Nephron (organoid): ENCODE measurements at regions not wholly inside any gene's neighbourhood (a gene's known extent, or its start where the extent isn't known, plus 50 kb on each side); places are given as distances from the start of the nearest gene placed in this dataset.

Experiments used
- H3K27ac Mint-ChIP-seq, 3 experiments: 2 replicates each; pipeline ENCODE4 v1.8.0; 2020; ENCODE audit warnings: mixed read lengths in 3 of 3, mild to moderate bottlenecking in 2 of 3, moderate library complexity in 1 of 3
- H3K27me3 Mint-ChIP-seq: 2 replicates; pipeline ENCODE4 v1.8.0; 2021; ENCODE audit warnings: low read depth, mild to moderate bottlenecking, moderate library complexity, mixed read lengths
- H3K36me3 Mint-ChIP-seq: 2 replicates; pipeline ENCODE4 v1.8.0; 2020; ENCODE audit warnings: low read depth, mixed read lengths
- H3K4me1 Mint-ChIP-seq: 2 replicates; pipeline ENCODE4 v1.8.0; 2020; ENCODE audit warnings: mixed read lengths
- H3K4me3 Mint-ChIP-seq, 3 experiments: 2 replicates each; pipeline ENCODE4 v1.8.0; 2020; ENCODE audit warnings: mild to moderate bottlenecking in 3 of 3, mixed read lengths in 3 of 3, moderate library complexity in 2 of 3
- H3K9me3 Mint-ChIP-seq: 2 replicates; pipeline ENCODE4 v1.8.0; 2020; ENCODE audit warnings: mixed read lengths
- TF ChIP-seq, protein P1 (sequence below), 3 experiments: fragments of 200-600 bp; sonication (generic); IDR thresholded peaks; one replicate each; pipeline ENCODE4 v1.5.0; 2021; ENCODE audit warnings: antibody characterized with exemption in 3 of 3; ENCODE audit not compliant: unreplicated experiment in 3 of 3

DNA sequence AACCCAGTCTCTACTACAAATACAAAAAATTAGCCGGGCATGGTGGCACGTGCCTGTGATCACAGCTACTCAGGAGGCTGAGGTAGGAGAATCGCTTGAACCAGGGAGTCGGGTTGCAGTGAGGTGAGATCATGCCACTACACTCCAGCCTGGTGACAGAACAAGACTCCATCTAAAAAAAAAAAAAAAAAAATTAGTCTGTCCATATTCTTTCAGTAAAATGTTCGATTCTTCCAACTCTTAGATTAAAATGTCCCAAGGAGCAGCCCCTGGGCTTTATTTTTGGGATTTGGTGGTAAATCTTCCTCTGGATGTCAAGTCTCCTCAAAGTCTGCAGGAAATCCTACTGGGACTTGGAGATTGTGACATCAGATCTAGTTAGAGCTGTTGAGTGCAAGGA lies 101.0 kb upstream of the EEF1E1 start:
- no peaks in the 10 kb centered on the region for H3K4me1 Mint-ChIP-seq
- no peak overlapping the region for H3K4me3 Mint-ChIP-seq
- H3K27me3 Mint-ChIP-seq: no peaks in the 10 kb centered on the region
- H3K36me3 Mint-ChIP-seq: no peaks in the 10 kb centered on the region
- TF ChIP-seq, protein P1, sequence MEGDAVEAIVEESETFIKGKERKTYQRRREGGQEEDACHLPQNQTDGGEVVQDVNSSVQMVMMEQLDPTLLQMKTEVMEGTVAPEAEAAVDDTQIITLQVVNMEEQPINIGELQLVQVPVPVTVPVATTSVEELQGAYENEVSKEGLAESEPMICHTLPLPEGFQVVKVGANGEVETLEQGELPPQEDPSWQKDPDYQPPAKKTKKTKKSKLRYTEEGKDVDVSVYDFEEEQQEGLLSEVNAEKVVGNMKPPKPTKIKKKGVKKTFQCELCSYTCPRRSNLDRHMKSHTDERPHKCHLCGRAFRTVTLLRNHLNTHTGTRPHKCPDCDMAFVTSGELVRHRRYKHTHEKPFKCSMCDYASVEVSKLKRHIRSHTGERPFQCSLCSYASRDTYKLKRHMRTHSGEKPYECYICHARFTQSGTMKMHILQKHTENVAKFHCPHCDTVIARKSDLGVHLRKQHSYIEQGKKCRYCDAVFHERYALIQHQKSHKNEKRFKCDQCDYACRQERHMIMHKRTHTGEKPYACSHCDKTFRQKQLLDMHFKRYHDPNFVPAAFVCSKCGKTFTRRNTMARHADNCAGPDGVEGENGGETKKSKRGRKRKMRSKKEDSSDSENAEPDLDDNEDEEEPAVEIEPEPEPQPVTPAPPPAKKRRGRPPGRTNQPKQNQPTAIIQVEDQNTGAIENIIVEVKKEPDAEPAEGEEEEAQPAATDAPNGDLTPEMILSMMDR (IDR thresholded peaks at IDR 0.05; ENCODE audit: unreplicated experiment in 3 of 3): no peak
- no peaks in the 10 kb centered on the region for H3K9me3 Mint-ChIP-seq
- no peak overlapping the region for H3K27ac Mint-ChIP-seq

DNA sequence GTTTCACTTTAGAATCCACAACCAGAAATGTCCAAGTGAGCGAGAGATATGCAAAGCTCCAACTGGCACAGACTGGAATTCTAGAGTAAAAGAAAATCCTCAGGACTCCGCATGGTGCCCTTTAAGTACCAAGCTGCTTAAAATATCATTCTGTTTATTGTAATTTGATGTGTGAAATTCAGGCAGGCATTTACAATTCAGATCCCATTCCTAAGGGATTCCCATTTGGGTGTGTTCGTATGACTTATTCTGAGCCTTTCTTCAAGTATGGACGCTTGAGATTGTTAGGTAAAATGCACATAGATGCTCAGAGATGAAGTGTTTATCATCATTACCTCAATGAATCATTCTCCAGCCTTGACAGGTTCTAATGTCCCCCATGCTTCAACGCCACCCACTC lies 99.3 kb upstream of the EEF1E1 start:
- H3K36me3 Mint-ChIP-seq: no peaks in the 10 kb centered on the region
- H3K9me3 Mint-ChIP-seq: no peaks in the 10 kb centered on the region
- H3K27ac Mint-ChIP-seq: no peak overlapping the region
- no peaks in the 10 kb centered on the region for H3K27me3 Mint-ChIP-seq
- H3K4me1 Mint-ChIP-seq: no peaks in the 10 kb centered on the region
- no peak overlapping the region for H3K4me3 Mint-ChIP-seq
- TF ChIP-seq, protein P1 (IDR thresholded peaks at IDR 0.05; ENCODE audit: unreplicated experiment in 3 of 3): no peak

DNA sequence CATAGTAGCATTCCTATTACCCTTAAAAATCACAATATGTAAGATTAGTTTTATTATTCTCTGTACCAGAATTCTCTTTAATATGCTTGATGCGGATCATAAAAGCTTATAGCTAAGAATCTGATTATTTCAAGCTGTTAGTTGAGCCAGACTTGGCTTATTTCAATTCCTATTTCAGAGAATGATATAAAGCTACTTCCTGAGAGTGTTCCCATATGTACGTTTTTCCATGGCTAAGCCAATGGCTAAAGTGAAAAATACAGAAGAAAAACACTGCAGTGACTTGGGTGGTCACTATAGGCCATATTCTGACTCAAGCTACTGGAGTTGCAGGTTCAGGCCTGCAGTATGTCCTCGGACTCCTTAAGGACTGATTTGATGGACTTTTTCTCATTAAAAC lies 97.9 kb upstream of the EEF1E1 start:
- H3K4me3 Mint-ChIP-seq: no peak overlapping the region
- TF ChIP-seq, protein P1 (IDR thresholded peaks at IDR 0.05; ENCODE audit: unreplicated experiment in 3 of 3): no peak
- no peaks in the 10 kb centered on the region for H3K4me1 Mint-ChIP-seq
- no peaks in the 10 kb centered on the region for H3K36me3 Mint-ChIP-seq
- H3K27me3 Mint-ChIP-seq: no peaks in the 10 kb centered on the region
- H3K27ac Mint-ChIP-seq: peak overlapping the region in 2 of 3 experiments; percentile 33 to 62
- H3K9me3 Mint-ChIP-seq: no peaks in the 10 kb centered on the region

DNA sequence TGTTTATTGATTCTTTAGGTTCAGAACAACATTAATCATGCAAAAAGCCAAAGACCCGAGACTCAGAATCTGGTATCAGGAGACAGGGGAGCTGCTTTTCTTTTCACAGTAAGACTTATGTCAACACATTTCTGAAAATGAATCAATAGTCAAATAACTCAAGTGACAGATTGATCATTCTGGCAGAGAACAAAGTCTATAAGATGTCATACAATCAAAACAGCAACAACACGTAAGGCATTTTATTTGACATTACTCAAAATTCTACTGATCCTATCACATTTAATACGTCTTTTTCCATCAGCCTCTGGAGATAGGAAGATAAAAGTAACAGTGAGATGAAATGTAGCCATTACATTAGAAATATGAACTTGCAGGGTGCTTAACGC lies 93.4 kb upstream of the EEF1E1 start:
- H3K4me3 Mint-ChIP-seq: no peak overlapping the region
- no peaks in the 10 kb centered on the region for H3K9me3 Mint-ChIP-seq
- no peaks in the 10 kb centered on the region for H3K4me1 Mint-ChIP-seq
- peaks cover 5% of the 10 kb centered on the region for H3K27me3 Mint-ChIP-seq
- no peaks in the 10 kb centered on the region for H3K36me3 Mint-ChIP-seq
- no peak overlapping the region for H3K27ac Mint-ChIP-seq
- TF ChIP-seq, protein P1 (IDR thresholded peaks at IDR 0.05; ENCODE audit: unreplicated experiment in 3 of 3): no peak

DNA sequence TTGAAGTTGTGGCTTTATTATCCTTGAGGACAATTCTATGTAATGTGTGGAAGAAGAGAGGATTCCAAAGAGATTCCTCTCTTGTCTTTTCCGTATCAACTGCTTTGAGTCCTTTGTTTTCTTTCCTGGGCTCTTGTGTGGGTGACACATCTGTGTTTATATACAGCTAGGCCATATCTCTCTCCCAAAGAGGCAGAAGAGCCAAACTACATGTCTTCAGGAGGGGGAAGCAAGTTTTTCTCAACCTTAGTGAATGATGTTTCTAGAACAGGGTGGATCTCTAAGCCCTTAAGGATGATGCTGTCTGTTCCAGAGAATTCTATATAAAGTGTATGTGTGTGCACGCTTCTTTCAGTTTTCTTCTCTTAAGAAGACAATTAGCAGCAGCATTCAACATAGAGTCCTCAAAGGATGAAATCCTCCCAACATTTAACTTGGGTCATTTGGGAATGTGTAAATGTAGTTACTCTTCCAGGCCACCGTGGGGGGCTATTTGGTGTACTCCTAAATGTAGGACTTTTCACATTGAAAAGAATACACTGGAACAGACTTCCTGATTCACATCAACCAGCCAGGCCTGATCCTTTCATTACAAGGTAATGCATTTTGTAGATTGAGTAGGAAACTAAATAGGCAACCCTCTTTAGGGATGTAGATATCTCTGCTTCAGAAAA lies 92.8 kb upstream of the EEF1E1 start:
- Mint-ChIP-seq H3K27me3 (peaks cover 5% of the 10 kb centered on the region), H3K9me3 (no peaks in the 10 kb centered on the region), H3K36me3 (no peaks in the 10 kb centered on the region), H3K4me3 (no peak overlapping the region), H3K27ac (peak overlapping the region in 1 of 3 experiments; percentile 33), H3K4me1 (no peaks in the 10 kb centered on the region)
- TF ChIP-seq, protein P1 (IDR thresholded peaks at IDR 0.05; ENCODE audit: unreplicated experiment in 3 of 3): peak in 2 of 3 experiments; percentile 15 to 16

DNA sequence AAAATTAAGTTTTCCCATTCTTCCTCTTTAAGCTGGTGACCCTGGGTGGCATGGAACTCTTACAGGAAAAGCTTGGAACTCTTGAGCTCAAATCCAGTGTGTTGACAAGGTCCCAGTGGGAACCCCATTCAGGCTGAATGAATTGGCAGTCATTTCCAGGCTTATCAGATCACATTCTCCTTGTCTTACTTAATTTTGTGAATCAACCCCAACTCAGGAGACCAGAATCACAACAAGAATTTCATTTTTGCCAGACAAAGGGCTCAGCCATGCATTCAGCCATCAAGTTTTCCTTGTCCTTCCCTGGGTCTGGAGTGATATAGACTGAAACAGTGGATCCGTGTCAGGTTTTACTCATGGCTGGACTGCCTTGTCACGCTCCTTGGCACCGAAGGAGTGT lies 92.1 kb upstream of the EEF1E1 start:
- no peaks in the 10 kb centered on the region for H3K36me3 Mint-ChIP-seq
- H3K4me1 Mint-ChIP-seq: no peaks in the 10 kb centered on the region
- peaks cover 5% of the 10 kb centered on the region for H3K27me3 Mint-ChIP-seq
- TF ChIP-seq, protein P1 (IDR thresholded peaks at IDR 0.05; ENCODE audit: unreplicated experiment in 3 of 3): no peak
- H3K9me3 Mint-ChIP-seq: no peaks in the 10 kb centered on the region
- no peak overlapping the region for H3K27ac Mint-ChIP-seq
- no peak overlapping the region for H3K4me3 Mint-ChIP-seq
